ENCODE measurements at regions not wholly inside any gene's neighbourhood (a gene's known extent, or its start where the extent isn't known, plus 50 kb on each side); places are given as distances from the start of the nearest gene placed in this dataset.

DNA sequence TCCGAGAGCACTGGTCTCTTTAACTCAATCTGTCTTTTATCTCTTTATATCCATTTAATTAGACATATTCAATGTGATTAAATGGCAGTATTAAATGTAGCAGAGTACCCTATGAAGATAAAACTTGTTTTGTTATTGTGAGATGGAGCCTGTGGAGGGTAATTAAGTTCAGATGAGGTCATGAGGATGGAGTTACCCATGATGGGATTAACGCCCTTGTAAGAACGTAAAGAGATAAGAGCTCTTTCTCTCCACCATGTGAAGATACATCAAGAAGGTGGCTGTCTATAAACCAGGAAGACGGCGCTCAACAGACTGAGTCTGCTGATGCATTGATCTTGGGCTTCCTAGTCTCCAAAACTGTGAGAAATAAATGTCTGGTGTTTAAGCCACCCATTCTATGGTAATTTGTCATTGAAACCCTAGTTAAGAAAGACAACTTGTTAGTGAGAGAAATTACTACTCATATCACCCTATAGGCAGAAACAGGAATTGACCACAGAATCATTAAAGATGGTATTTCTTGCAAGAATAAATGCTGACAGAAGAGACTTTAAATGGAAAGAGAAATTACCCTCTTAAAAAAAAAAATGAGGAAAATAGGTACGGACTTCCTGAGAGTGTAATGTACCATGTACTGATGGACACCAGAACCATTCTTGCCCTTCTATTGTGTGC is 738.7 kb upstream of the CHAC2 start:
- TF ChIP-seq CEBPB (IDR thresholded peaks at IDR 0.05) = no peak
- TF ChIP-seq, protein P1, sequence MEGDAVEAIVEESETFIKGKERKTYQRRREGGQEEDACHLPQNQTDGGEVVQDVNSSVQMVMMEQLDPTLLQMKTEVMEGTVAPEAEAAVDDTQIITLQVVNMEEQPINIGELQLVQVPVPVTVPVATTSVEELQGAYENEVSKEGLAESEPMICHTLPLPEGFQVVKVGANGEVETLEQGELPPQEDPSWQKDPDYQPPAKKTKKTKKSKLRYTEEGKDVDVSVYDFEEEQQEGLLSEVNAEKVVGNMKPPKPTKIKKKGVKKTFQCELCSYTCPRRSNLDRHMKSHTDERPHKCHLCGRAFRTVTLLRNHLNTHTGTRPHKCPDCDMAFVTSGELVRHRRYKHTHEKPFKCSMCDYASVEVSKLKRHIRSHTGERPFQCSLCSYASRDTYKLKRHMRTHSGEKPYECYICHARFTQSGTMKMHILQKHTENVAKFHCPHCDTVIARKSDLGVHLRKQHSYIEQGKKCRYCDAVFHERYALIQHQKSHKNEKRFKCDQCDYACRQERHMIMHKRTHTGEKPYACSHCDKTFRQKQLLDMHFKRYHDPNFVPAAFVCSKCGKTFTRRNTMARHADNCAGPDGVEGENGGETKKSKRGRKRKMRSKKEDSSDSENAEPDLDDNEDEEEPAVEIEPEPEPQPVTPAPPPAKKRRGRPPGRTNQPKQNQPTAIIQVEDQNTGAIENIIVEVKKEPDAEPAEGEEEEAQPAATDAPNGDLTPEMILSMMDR (IDR thresholded peaks at IDR 0.05) = no peak
- no peak for TF ChIP-seq RNF2 (IDR thresholded peaks at IDR 0.05; ENCODE audit: borderline replicate concordance, low read depth)
- no peak for TF ChIP-seq NFE2L2 (conservative IDR thresholded peaks at IDR 0.05; ENCODE audit: low read length)
- TF ChIP-seq, protein P2, sequence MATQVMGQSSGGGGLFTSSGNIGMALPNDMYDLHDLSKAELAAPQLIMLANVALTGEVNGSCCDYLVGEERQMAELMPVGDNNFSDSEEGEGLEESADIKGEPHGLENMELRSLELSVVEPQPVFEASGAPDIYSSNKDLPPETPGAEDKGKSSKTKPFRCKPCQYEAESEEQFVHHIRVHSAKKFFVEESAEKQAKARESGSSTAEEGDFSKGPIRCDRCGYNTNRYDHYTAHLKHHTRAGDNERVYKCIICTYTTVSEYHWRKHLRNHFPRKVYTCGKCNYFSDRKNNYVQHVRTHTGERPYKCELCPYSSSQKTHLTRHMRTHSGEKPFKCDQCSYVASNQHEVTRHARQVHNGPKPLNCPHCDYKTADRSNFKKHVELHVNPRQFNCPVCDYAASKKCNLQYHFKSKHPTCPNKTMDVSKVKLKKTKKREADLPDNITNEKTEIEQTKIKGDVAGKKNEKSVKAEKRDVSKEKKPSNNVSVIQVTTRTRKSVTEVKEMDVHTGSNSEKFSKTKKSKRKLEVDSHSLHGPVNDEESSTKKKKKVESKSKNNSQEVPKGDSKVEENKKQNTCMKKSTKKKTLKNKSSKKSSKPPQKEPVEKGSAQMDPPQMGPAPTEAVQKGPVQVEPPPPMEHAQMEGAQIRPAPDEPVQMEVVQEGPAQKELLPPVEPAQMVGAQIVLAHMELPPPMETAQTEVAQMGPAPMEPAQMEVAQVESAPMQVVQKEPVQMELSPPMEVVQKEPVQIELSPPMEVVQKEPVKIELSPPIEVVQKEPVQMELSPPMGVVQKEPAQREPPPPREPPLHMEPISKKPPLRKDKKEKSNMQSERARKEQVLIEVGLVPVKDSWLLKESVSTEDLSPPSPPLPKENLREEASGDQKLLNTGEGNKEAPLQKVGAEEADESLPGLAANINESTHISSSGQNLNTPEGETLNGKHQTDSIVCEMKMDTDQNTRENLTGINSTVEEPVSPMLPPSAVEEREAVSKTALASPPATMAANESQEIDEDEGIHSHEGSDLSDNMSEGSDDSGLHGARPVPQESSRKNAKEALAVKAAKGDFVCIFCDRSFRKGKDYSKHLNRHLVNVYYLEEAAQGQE (IDR thresholded peaks at IDR 0.05) = no peak
- no peak for TF ChIP-seq RAD21 (conservative IDR thresholded peaks at IDR 0.05 in 1 of 2, IDR thresholded peaks at IDR 0.05 in 1 of 2)
- TF ChIP-seq, protein P3, sequence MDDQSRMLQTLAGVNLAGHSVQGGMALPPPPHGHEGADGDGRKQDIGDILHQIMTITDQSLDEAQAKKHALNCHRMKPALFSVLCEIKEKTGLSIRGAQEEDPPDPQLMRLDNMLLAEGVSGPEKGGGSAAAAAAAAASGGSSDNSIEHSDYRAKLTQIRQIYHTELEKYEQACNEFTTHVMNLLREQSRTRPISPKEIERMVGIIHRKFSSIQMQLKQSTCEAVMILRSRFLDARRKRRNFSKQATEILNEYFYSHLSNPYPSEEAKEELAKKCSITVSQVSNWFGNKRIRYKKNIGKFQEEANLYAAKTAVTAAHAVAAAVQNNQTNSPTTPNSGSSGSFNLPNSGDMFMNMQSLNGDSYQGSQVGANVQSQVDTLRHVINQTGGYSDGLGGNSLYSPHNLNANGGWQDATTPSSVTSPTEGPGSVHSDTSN (IDR thresholded peaks at IDR 0.05) = no peak

Data from A549 (cell line).